ENCODE measurements at regions not wholly inside any gene's neighbourhood (a gene's known extent, or its start where the extent isn't known, plus 50 kb on each side); places are given as distances from the start of the nearest gene placed in this dataset.

DNA sequence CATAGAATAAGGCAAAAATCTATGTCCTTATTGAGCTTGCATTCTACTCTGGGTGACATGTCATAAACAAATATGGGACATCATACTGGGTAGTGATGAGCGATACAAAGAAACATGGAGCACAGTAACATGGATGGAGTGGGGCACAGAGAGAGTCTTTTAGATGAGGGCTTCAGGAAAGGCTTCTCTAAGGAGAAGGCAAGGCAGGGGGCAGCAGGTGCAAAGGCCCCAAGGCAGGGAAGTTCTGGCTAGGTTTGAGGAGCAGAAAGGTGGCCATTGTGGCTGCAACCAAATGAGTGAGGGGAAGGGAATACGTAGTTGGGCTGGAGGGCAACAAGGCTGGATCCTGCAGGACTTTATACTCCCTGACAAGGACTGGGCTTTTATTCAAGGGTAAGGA, 211.4 kb downstream of the HERPUD2 start:
- no peak overlapping the region for H3K9ac ChIP-seq (ENCODE audit: low read depth in 2 of 2, low read length in 2 of 2)
- intact Hi-C loops (cut with DNase I), result no loop called here
- no peak overlapping the region for H3K4me3 ChIP-seq
- TF ChIP-seq, protein P1, sequence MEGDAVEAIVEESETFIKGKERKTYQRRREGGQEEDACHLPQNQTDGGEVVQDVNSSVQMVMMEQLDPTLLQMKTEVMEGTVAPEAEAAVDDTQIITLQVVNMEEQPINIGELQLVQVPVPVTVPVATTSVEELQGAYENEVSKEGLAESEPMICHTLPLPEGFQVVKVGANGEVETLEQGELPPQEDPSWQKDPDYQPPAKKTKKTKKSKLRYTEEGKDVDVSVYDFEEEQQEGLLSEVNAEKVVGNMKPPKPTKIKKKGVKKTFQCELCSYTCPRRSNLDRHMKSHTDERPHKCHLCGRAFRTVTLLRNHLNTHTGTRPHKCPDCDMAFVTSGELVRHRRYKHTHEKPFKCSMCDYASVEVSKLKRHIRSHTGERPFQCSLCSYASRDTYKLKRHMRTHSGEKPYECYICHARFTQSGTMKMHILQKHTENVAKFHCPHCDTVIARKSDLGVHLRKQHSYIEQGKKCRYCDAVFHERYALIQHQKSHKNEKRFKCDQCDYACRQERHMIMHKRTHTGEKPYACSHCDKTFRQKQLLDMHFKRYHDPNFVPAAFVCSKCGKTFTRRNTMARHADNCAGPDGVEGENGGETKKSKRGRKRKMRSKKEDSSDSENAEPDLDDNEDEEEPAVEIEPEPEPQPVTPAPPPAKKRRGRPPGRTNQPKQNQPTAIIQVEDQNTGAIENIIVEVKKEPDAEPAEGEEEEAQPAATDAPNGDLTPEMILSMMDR (IDR thresholded peaks at IDR 0.05), result no peak
- no peak overlapping the region for H3K27ac ChIP-seq
- no peaks in the 10 kb centered on the region for H3K9me3 ChIP-seq
- DNase-seq, result no peak
- H3K36me3 ChIP-seq, result no peaks in the 10 kb centered on the region
- no peaks in the 10 kb centered on the region for H3K27me3 ChIP-seq
- no peaks in the 10 kb centered on the region for H3K4me1 ChIP-seq

DNA sequence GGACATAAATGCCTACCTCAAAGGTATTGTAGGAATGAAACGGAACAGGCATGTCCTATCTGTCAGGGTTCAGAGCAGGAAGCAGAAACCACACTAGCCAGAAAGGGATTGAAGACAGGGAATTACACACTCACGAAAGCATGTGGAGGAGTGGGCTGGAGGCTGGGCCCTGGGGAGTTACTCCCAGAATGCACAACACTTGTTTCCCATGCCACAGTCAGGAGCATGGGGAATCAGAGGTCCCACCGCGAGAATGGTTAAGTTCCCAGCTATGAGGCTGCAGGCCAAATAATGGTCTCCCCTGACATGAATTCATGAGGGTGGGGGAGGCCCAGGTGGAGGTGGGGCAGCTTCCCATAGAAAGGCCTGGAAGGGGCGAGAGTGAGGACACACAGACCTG, 212.7 kb downstream of the HERPUD2 start:
- no peaks in the 10 kb centered on the region for H3K9me3 ChIP-seq
- H3K27me3 ChIP-seq, result no peaks in the 10 kb centered on the region
- TF ChIP-seq, protein P1 (IDR thresholded peaks at IDR 0.05), result no peak
- no peaks in the 10 kb centered on the region for H3K4me1 ChIP-seq
- no peaks in the 10 kb centered on the region for H3K36me3 ChIP-seq
- H3K4me3 ChIP-seq, result no peak overlapping the region
- no peak overlapping the region for H3K27ac ChIP-seq
- no peak for DNase-seq
- no peak overlapping the region for H3K9ac ChIP-seq (ENCODE audit: low read depth in 2 of 2, low read length in 2 of 2)
- intact Hi-C loops (cut with DNase I), result no loop called here

DNA sequence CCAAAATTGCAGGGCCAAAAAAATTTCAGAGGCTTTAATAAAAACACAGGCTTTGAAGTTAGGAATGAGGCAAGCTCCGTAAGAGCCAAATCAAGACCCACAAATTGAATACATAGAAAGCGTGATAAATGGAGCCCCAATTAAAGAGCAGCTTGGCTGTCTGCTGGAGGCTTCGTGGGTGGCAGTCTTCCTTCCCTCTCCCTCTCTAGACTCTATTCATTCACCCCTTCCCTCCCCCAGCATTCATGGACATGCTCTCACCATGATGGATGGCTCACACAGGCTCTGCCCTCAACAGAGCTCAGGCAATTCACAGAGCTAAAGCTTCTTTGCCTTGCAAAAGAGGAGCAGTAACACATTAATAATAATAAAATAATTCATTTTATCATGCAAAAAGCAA, 214.1 kb downstream of the HERPUD2 start:
- Histone ChIP-seq H3K4me3 (no peak overlapping the region), H3K4me1 (no peaks in the 10 kb centered on the region), H3K27me3 (no peaks in the 10 kb centered on the region), H3K27ac (no peak overlapping the region), H3K9ac (ENCODE audit: low read depth in 2 of 2, low read length in 2 of 2) (no peak overlapping the region), H3K9me3 (no peaks in the 10 kb centered on the region), H3K36me3 (no peaks in the 10 kb centered on the region)
- intact Hi-C loops (cut with DNase I), result no loop called here
- no peak for DNase-seq
- TF ChIP-seq, protein P1 (IDR thresholded peaks at IDR 0.05), result no peak

DNA sequence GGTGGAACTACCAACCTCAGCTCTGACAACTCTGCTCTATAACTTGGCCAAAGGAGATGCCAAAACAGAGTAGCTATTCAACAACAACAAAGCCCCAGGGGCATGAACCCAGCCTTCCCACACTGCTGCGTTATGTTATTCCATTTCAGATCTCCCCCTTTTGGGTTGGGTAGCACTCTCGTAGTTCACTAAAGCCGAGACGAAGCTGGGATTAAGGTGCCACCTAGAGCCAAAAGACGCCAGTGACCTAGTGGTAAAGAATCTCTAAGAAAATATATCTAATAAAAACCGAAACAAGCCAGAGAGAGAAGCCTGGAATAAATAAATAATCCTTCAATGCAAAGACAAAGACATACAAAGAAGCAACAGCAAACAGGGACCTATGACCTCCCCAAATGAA, 217.3 kb downstream of the HERPUD2 start:
- Histone ChIP-seq H3K27me3 (no peaks in the 10 kb centered on the region), H3K27ac (no peak overlapping the region), H3K9ac (ENCODE audit: low read depth in 2 of 2, low read length in 2 of 2) (no peak overlapping the region), H3K4me1 (no peaks in the 10 kb centered on the region), H3K36me3 (no peaks in the 10 kb centered on the region), H3K4me3 (no peak overlapping the region), H3K9me3 (no peaks in the 10 kb centered on the region)
- intact Hi-C loops (cut with DNase I), result no loop called here
- TF ChIP-seq, protein P1 (IDR thresholded peaks at IDR 0.05), result no peak
- DNase-seq, result no peak

DNA sequence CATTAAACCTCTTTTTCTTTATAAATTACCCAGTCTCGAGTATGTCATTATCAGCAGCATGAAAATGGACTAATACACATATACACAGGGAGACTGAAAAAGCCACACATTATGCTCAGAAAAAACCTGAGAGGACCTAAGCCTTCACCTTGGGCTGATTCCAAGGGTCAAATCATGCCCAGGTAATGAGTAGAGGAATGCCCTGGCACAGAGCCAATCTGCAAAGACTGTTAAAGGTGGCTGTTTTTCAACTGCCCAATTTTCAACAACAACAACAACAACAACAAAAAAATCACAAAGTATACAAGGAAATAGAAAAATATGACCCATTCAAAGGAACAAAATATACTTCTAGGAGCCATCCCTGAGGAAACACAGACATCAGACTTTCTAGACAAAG, 220.2 kb upstream of the TBX20 start:
- H3K4me3 ChIP-seq, result no peak overlapping the region
- H3K27ac ChIP-seq, result no peak overlapping the region
- H3K36me3 ChIP-seq, result no peaks in the 10 kb centered on the region
- DNase-seq, result no peak
- intact Hi-C loops (cut with DNase I), result no loop called here
- H3K4me1 ChIP-seq, result no peaks in the 10 kb centered on the region
- H3K9ac ChIP-seq (ENCODE audit: low read depth in 2 of 2, low read length in 2 of 2), result no peak overlapping the region
- TF ChIP-seq, protein P1 (IDR thresholded peaks at IDR 0.05), result no peak
- no peaks in the 10 kb centered on the region for H3K9me3 ChIP-seq
- no peaks in the 10 kb centered on the region for H3K27me3 ChIP-seq

DNA sequence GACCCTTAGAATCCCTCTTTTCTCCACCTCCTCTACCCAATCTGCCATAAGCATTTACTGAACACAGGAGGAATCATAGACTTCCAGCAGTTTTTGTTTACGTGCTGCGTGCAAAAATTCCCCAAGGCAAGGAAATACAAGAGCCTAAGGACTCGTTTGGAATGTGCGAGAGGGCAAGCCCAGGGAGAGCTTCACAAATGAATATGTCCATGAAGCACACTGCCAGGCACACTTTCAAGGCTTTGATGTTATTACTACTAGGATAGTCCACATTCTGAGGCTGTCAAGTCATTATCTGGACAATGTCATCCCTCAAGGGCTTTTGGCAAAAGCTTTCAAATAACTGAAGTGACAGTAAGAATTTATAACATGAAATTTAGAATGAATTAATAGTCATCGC, 214.7 kb upstream of the TBX20 start:
- Histone ChIP-seq H3K27me3 (no peaks in the 10 kb centered on the region), H3K4me1 (no peaks in the 10 kb centered on the region), H3K36me3 (no peaks in the 10 kb centered on the region), H3K9me3 (no peaks in the 10 kb centered on the region), H3K4me3 (no peak overlapping the region), H3K9ac (ENCODE audit: low read depth in 2 of 2, low read length in 2 of 2) (no peak overlapping the region), H3K27ac (no peak overlapping the region)
- DNase-seq, result no peak
- intact Hi-C loops (cut with DNase I), result no loop called here
- TF ChIP-seq, protein P1 (IDR thresholded peaks at IDR 0.05), result no peak

All from colonic mucosa (tissue), 4 donors.